ENCODE measurements at regions not wholly inside any gene's neighbourhood (a gene's known extent, or its start where the extent isn't known, plus 50 kb on each side); places are given as distances from the start of the nearest gene placed in this dataset.
"Not testable (repeated sequence)": the region's sequence is repeated elsewhere in the genome, so short reads cannot be mapped to it uniquely, and the experiment has no call there.

DNA sequence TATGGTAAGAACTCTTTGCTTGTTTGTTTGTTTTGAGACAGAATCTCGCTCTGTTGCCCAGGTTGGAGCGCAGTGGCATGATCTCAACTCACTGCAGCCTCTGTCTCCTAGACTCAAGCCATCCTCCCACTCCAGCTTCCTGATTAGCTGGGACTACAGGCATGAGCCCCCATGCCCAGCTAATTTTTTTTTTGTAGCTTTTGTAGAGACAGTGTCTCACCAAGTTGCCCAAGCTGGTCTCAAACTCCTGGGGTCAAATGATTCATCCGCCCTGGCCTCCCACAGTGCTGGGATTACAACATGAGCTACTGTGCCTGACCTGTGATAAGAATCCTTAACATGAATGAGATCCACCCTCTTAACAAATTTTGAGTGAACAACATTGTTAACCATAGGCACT is 183.9 kb upstream of the TSHZ3 start:
- Mint-ChIP-seq H3K4me3 (no peak overlapping the region), H3K4me1 (no peaks in the 10 kb centered on the region), H3K36me3 (no peaks in the 10 kb centered on the region), H3K27ac (no peak overlapping the region), H3K27me3 (no peaks in the 10 kb centered on the region), H3K9me3 (peaks cover 0 to 13% (median 3%) of the 10 kb centered on the region in 7 donors)
- DNase-seq (no peak), ATAC-seq (ENCODE audit: low read depth in 2 of 2) (no peak)
- Histone ChIP-seq H3K4me1 (ENCODE audit: control insufficient read depth, insufficient read depth, low read length, poor library complexity, severe bottlenecking) (no peaks in the 10 kb centered on the region), H3K4me3 (ENCODE audit: low read depth, low read length) (no peak overlapping the region), H3K36me3 (ENCODE audit: control insufficient read depth, insufficient read depth, low read length) (no peaks in the 10 kb centered on the region), H3K27ac (ENCODE audit: insufficient read depth, low read length, poor library complexity, severe bottlenecking) (no peak overlapping the region), H3K9me3 (ENCODE audit: control insufficient read depth in 2 of 2, low read length in 2 of 2) (no peaks in the 10 kb centered on the region), H3K27me3 (ENCODE audit: control insufficient read depth, insufficient read depth, low read length) (no peaks in the 10 kb centered on the region)

DNA sequence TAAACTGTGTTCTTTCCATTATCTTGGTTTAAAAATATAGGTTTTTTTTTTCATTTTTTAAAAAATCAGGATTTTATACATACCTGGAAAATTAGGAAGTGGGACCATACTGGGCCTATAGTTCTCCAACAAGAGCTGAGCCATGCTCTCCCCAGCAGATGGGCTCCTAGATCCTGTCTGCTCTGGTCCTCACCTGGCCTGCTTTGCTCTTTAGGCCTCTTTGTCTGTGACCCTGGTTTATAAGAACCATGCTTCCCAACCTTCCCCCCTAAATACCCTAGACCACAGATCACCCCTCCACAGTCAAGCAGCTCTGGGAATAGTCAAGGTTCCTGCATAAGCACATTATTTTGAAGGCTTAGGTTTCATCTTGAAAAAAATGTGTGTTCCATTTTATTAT is 185.0 kb upstream of the TSHZ3 start:
- Mint-ChIP-seq H3K27ac (no peak overlapping the region), H3K4me3 (no peak overlapping the region)

DNA sequence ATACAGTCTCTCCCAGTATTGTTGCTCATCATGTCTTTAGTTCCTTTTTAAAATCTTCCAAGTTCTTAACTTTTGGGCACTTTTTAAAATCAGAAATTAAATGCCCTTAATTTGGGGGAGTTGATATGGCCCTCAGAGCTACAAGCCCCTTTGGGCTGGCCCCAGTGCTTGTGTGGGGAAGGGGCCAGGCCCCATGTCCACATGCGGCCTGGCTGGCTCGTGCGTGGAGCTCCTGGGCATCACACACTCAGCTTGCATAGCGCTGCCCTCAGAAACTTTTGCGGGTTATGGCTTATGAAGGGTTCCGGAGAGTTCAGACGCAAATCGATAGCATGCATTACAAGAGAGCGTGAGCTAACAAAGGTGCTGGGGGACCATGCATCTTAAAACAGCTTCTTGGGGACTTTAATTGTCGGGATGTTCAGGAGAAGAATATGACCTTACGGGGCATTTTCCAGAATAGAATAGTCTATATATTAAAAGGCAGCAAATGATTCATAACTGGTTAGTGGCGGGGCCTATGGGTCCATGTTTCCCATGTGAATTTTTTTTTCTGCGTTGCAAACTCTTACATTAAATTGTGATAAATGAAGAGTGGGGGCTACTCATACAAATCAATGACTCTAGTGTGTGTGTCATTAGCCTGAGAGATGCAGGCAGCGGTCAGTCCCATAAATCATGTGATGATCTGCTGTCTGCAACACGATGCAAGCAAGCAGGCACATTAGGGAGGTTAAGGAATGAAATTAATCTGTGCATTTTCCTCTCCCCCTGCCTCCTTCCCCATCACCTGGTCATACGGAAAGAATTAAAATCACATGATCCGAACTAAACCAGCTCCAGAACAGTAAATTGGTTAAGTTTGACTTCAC is 185.8 kb upstream of the TSHZ3 start:
- Histone ChIP-seq H3K36me3 (ENCODE audit: control insufficient read depth, insufficient read depth, low read length) (no peaks in the 10 kb centered on the region), H3K27ac (ENCODE audit: insufficient read depth, low read length, poor library complexity, severe bottlenecking) (no peak overlapping the region), H3K4me1 (ENCODE audit: control insufficient read depth, insufficient read depth, low read length, poor library complexity, severe bottlenecking) (no peaks in the 10 kb centered on the region), H3K4me3 (ENCODE audit: low read depth, low read length) (no peak overlapping the region), H3K27me3 (ENCODE audit: control insufficient read depth, insufficient read depth, low read length) (no peaks in the 10 kb centered on the region), H3K9me3 (ENCODE audit: control insufficient read depth in 2 of 2, low read length in 2 of 2) (no peaks in the 10 kb centered on the region)
- H3K4me3 Mint-ChIP-seq, result no peak overlapping the region
- peaks cover 0 to 9% (median 2%) of the 10 kb centered on the region in 7 donors for H3K9me3 Mint-ChIP-seq
- DNase-seq, result no peak
- no peaks in the 10 kb centered on the region for H3K4me1 Mint-ChIP-seq
- ATAC-seq (ENCODE audit: low read depth in 2 of 2), result no peak
- H3K27ac Mint-ChIP-seq, result peak overlapping the region in 1 of 3 donors; percentile 5
- H3K36me3 Mint-ChIP-seq, result no peaks in the 10 kb centered on the region
- no peaks in the 10 kb centered on the region for H3K27me3 Mint-ChIP-seq

More for the DNA sequence above, 185.0 kb upstream of the TSHZ3 start:
- ATAC-seq (ENCODE audit: low read depth in 2 of 2), result no peak
- Histone ChIP-seq H3K27ac (ENCODE audit: insufficient read depth, low read length, poor library complexity, severe bottlenecking) (no peak overlapping the region), H3K9me3 (ENCODE audit: control insufficient read depth in 2 of 2, low read length in 2 of 2) (no peaks in the 10 kb centered on the region), H3K4me3 (ENCODE audit: low read depth, low read length) (no peak overlapping the region), H3K27me3 (ENCODE audit: control insufficient read depth, insufficient read depth, low read length) (no peaks in the 10 kb centered on the region), H3K36me3 (ENCODE audit: control insufficient read depth, insufficient read depth, low read length) (no peaks in the 10 kb centered on the region), H3K4me1 (ENCODE audit: control insufficient read depth, insufficient read depth, low read length, poor library complexity, severe bottlenecking) (no peaks in the 10 kb centered on the region)
- H3K27me3 Mint-ChIP-seq, result no peaks in the 10 kb centered on the region
- no peaks in the 10 kb centered on the region for H3K4me1 Mint-ChIP-seq
- no peak for DNase-seq
- H3K9me3 Mint-ChIP-seq, result peaks cover 0 to 9% (median 3%) of the 10 kb centered on the region in 7 donors
- no peaks in the 10 kb centered on the region for H3K36me3 Mint-ChIP-seq

GRCh38 chr19:31535691-31536460 is 186.6 kb upstream of the TSHZ3 start:
- no peaks in the 10 kb centered on the region for H3K36me3 Mint-ChIP-seq
- no peak overlapping the region for H3K4me3 Mint-ChIP-seq
- peak overlapping the region in 1 of 3 donors; percentile 5 for H3K27ac Mint-ChIP-seq
- H3K9me3 Mint-ChIP-seq, result peaks cover 0 to 10% (median 2%) of the 10 kb centered on the region in 7 donors
- H3K27me3 Mint-ChIP-seq, result no peaks in the 10 kb centered on the region
- DNase-seq (no peak), ATAC-seq (ENCODE audit: low read depth in 2 of 2) (no peak)
- Histone ChIP-seq H3K4me1 (ENCODE audit: control insufficient read depth, insufficient read depth, low read length, poor library complexity, severe bottlenecking) (no peaks in the 10 kb centered on the region), H3K4me3 (ENCODE audit: low read depth, low read length) (no peak overlapping the region), H3K27me3 (ENCODE audit: control insufficient read depth, insufficient read depth, low read length) (no peaks in the 10 kb centered on the region), H3K36me3 (ENCODE audit: control insufficient read depth, insufficient read depth, low read length) (no peaks in the 10 kb centered on the region), H3K9me3 (ENCODE audit: control insufficient read depth in 2 of 2, low read length in 2 of 2) (no peaks in the 10 kb centered on the region), H3K27ac (ENCODE audit: insufficient read depth, low read length, poor library complexity, severe bottlenecking) (no peak overlapping the region)
- H3K4me1 Mint-ChIP-seq, result no peaks in the 10 kb centered on the region

- Histone ChIP-seq H3K4me3 (ENCODE audit: low read depth, low read length) (no peak overlapping the region), H3K27ac (ENCODE audit: insufficient read depth, low read length, poor library complexity, severe bottlenecking) (no peak overlapping the region), H3K9me3 (ENCODE audit: control insufficient read depth in 2 of 2, low read length in 2 of 2) (no peaks in the 10 kb centered on the region), H3K36me3 (ENCODE audit: control insufficient read depth, insufficient read depth, low read length) (no peaks in the 10 kb centered on the region), H3K27me3 (ENCODE audit: control insufficient read depth, insufficient read depth, low read length) (no peaks in the 10 kb centered on the region), H3K4me1 (ENCODE audit: control insufficient read depth, insufficient read depth, low read length, poor library complexity, severe bottlenecking) (no peaks in the 10 kb centered on the region)
- DNase-seq (no peak), ATAC-seq (ENCODE audit: low read depth in 2 of 2) (no peak)
- Mint-ChIP-seq H3K27ac (no peak overlapping the region), H3K9me3 (peaks cover 0 to 11% (median 3%) of the 10 kb centered on the region in 7 donors), H3K4me3 (no peak overlapping the region), H3K36me3 (no peaks in the 10 kb centered on the region), H3K27me3 (no peaks in the 10 kb centered on the region), H3K4me1 (no peaks in the 10 kb centered on the region)
These were observed 187.9 kb upstream of the TSHZ3 start for GRCh38 chr19:31537136-31537535.

DNA sequence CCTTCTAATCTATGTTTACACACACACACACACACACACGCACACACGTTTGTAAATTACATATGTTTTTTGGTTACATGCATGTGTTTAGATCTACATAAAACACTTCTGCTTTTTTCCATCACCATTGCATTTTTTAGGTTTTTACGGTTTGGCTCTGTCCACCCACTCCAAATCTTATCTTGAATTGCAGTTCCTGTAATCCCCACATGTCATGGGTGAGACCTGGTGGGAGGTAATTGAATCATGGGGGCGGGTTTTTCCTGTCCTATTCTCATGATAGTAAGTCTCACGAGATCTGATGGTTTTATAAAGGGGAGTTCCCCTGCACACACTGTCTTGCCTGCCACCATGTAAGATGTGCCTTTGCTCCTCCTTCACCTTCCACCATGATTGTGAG is 188.7 kb upstream of the TSHZ3 start:
- not testable (repeated sequence) for H3K27ac ChIP-seq (ENCODE audit: insufficient read depth, low read length, poor library complexity, severe bottlenecking); H3K27me3 Mint-ChIP-seq; H3K27ac Mint-ChIP-seq; H3K9me3 ChIP-seq (ENCODE audit: control insufficient read depth in 2 of 2, low read length in 2 of 2); H3K4me1 Mint-ChIP-seq; H3K36me3 ChIP-seq (ENCODE audit: control insufficient read depth, insufficient read depth, low read length); DNase-seq; H3K4me3 ChIP-seq (ENCODE audit: low read depth, low read length); H3K36me3 Mint-ChIP-seq; H3K27me3 ChIP-seq (ENCODE audit: control insufficient read depth, insufficient read depth, low read length); H3K4me1 ChIP-seq (ENCODE audit: control insufficient read depth, insufficient read depth, low read length, poor library complexity, severe bottlenecking); H3K4me3 Mint-ChIP-seq; ATAC-seq (ENCODE audit: low read depth in 2 of 2)
- peaks cover 0 to 10% (median 4%) of the 10 kb centered on the region in 7 donors for H3K9me3 Mint-ChIP-seq

- DNase-seq (no peak), ATAC-seq (ENCODE audit: low read depth in 2 of 2) (no peak)
- no peak overlapping the region for H3K4me3 Mint-ChIP-seq
- no peaks in the 10 kb centered on the region for H3K27me3 Mint-ChIP-seq
- H3K4me3 ChIP-seq (ENCODE audit: low read depth, low read length), result no peak overlapping the region
- no peaks in the 10 kb centered on the region for H3K4me1 Mint-ChIP-seq
- H3K27me3 ChIP-seq (ENCODE audit: control insufficient read depth, insufficient read depth, low read length), result no peaks in the 10 kb centered on the region
- no peak overlapping the region for H3K27ac ChIP-seq (ENCODE audit: insufficient read depth, low read length, poor library complexity, severe bottlenecking)
- H3K4me1 ChIP-seq (ENCODE audit: control insufficient read depth, insufficient read depth, low read length, poor library complexity, severe bottlenecking), result no peaks in the 10 kb centered on the region
- no peak overlapping the region for H3K27ac Mint-ChIP-seq
- H3K9me3 Mint-ChIP-seq, result peaks cover 0 to 10% (median 3%) of the 10 kb centered on the region in 7 donors
- H3K36me3 ChIP-seq (ENCODE audit: control insufficient read depth, insufficient read depth, low read length), result no peaks in the 10 kb centered on the region
- H3K9me3 ChIP-seq (ENCODE audit: control insufficient read depth in 2 of 2, low read length in 2 of 2), result no peaks in the 10 kb centered on the region
- H3K36me3 Mint-ChIP-seq, result no peaks in the 10 kb centered on the region
These were observed 189.6 kb upstream of the TSHZ3 start for GRCh38 chr19:31538879-31539278.

All from CD4-positive, CD25-positive, alpha-beta regulatory T cell (primary cell).